ENCODE measurements at regions not wholly inside any gene's neighbourhood (a gene's known extent, or its start where the extent isn't known, plus 50 kb on each side); places are given as distances from the start of the nearest gene placed in this dataset.

DNA sequence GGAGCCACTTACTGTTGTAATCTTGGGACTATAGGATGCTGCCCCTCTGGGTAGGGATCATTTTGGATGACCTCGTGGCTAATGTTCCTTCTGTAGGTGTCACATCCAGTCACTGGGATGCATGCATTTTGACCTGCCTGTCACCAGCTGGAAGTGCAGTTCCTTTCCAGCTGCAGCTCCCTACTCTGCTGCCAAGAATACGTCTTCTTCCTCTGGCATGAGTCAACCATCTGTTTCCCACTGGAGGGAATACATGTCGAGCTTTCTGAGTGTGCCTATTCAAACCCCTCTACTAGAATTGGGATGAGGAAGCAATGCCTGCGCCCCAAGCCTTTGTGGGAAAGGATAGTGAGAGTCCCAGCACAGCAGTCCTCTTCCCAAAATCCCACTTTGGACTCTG is 415.5 kb upstream of the ADAMTS5 start:
- no peak for TF ChIP-seq CTCF (conservative IDR thresholded peaks at IDR 0.05)
- no peak for TF ChIP-seq ZFX (IDR thresholded peaks at IDR 0.05)
- no peak overlapping the region for H3K27ac ChIP-seq

- H3K27ac ChIP-seq, result no peak overlapping the region
- no peak for TF ChIP-seq CTCF (conservative IDR thresholded peaks at IDR 0.05)
- TF ChIP-seq ZFX (IDR thresholded peaks at IDR 0.05), result no peak
Observed at GRCh38 chr21:27380303-27380702, 413.4 kb upstream of the ADAMTS5 start.

GRCh38 chr21:27379354-27379753 is 412.5 kb upstream of the ADAMTS5 start:
- no peak overlapping the region for H3K27ac ChIP-seq
- TF ChIP-seq ZFX (IDR thresholded peaks at IDR 0.05) (no peak), CTCF (conservative IDR thresholded peaks at IDR 0.05) (no peak)

DNA sequence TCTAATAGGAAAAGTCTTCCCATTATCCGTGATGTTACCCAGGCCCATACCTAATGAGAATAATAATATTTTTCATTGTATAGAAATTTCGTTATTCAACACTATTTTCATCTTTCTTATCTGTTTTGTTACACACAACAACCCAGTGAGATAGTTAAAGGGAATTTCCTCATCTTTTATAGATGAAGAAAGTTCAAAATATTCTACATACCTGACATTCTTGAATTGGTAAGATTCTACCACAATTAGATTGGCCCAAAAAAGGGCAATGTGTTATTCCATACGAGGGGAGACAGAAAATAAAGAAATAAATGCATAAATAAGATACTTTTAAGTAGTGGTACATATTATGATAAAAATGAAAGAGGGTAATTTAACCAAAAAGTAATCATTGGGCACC is 405.5 kb upstream of the ADAMTS5 start:
- no peak for TF ChIP-seq ZFX (IDR thresholded peaks at IDR 0.05)
- TF ChIP-seq CTCF (conservative IDR thresholded peaks at IDR 0.05), result no peak
- no peak overlapping the region for H3K27ac ChIP-seq

DNA sequence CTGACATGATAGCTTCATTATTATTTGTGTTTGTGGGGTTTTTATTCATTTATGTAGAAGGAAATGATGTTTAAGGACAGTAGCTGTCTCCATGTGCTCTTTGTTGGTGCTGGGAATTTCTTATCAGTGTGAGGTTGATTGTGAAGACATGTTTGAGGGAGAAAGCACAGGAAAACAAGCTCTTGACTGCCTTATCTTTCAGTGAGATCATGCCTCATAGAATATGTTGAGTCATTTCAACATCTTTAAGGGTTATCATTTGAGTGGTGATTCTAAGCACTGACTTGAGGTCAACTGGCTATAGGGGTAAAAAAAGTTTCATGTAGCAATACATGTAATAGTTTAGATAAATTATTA is 405.1 kb upstream of the ADAMTS5 start:
- no peak overlapping the region for H3K27ac ChIP-seq
- TF ChIP-seq CTCF (conservative IDR thresholded peaks at IDR 0.05), result no peak
- TF ChIP-seq ZFX (IDR thresholded peaks at IDR 0.05), result no peak

DNA sequence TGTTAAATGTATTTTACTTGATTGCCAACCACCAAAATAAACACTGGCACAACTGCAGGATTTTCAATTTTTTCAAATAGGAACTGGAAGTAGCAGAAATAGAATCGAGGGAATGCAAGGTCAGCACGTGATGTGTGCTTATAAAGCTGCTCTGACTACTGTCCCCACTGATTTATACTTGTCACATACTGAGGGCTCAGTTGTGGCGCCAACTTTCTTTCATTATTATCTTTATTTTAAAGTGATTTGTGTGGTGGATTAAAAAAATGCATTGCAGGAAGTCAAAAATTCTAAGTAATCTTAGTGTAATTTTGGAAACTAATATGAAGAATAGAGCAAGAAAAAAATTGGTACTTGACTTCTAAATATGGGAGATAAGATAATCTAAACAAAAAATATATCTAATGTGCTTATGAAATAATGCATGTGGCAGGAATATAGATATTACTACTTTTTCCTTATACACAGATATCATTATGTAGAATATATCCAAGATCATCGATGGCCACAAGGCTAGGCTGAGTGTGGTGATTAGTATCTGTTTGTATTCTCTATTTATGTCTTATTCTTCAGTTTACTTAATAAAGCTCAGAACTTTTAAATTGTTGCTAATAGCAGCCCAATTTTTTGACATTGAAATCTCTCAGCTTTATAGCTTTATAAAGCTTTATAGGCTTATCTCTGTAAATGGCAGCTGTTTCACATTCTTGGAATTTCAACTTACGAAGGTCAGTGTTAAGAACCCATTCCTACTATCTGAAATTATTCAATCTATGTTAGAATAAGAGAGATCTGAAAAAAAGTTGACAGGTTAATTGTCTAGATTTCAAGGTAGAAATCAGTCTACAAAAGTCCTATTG is 404.5 kb upstream of the ADAMTS5 start:
- TF ChIP-seq CTCF (conservative IDR thresholded peaks at IDR 0.05) (no peak), ZFX (IDR thresholded peaks at IDR 0.05) (no peak)

DNA sequence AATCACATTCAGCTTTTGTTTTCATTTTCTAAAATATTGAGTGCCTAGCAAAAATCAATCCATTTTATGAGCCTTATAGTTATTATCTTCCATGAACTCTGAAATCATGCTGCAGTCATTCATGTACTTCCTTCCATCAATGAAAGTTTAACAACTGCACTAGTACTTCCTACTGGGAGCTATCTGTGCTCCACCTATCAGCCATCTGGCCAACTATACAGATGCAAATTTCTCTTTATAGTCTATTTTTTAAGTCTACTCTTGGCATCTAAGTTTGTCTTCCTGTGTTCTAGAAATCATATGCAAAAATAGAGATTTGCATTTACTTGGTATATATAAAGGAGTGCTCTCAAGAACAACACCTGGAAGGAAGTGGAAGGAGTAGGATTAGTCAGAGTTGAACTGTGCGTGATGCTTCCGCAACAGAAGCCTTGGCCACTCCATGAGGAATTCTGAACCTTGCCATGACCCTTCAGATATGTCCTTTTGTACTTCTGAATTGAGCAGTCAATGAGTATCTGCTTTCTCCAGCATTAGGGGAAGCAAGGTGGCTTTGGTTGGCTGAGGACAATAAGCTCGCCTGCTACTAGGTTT is 403.2 kb upstream of the ADAMTS5 start:
- TF ChIP-seq ZFX (IDR thresholded peaks at IDR 0.05), result no peak
- no peak for TF ChIP-seq CTCF (conservative IDR thresholded peaks at IDR 0.05)
- no peak overlapping the region for H3K27ac ChIP-seq

More for the DNA sequence above, 404.5 kb upstream of the ADAMTS5 start:
- H3K27ac ChIP-seq, result no peak overlapping the region
